ENCODE measurements at regions not wholly inside any gene's neighbourhood (a gene's known extent, or its start where the extent isn't known, plus 50 kb on each side); places are given as distances from the start of the nearest gene placed in this dataset.

DNA sequence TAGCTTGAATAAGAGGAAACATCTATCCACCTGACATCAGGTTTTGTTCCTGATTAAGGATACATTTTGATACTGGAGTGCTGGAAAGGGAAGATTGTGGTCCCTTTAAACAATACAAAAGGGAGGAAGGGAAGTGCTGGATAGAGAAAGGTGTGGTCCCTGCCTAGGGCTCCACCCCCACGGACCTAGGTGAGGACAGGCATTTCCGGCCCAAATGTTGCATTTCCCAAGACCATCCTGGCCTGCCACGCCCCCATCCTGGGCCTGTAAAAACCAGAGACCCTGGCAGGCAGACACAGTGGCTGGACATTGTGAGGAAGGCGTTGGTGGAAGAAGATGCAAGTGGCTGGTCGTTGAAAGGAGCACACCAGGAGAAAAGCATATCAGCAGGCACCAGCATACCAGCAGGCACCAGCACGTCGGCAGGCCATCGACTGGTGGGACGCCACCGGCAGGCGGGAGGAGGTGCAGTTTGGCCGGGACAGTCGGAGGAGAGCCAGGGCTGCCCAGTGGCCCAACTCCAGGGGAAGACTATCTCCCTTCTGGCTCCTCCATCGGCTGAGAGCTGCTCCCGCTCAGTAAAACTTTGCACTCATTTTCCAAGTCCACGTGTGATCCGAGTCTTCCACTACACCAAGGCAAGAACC, 53.2 kb upstream of the AMN1 start:
- Histone ChIP-seq H3K27me3 (ENCODE audit: control insufficient read depth, insufficient read depth, low read length) (no peaks in the 10 kb centered on the region), H3K9me3 (ENCODE audit: control insufficient read depth, insufficient read depth, low read length) (peaks cover 6% of the 10 kb centered on the region), H3K27ac (ENCODE audit: low read length) (no peak overlapping the region), H3K4me1 (ENCODE audit: control insufficient read depth, insufficient read depth, low read length) (no peaks in the 10 kb centered on the region), H3K36me3 (ENCODE audit: control insufficient read depth, insufficient read depth, low read length) (no peaks in the 10 kb centered on the region), H3K4me3 (ENCODE audit: low read length) (no peak overlapping the region)
- TF ChIP-seq, protein P1, sequence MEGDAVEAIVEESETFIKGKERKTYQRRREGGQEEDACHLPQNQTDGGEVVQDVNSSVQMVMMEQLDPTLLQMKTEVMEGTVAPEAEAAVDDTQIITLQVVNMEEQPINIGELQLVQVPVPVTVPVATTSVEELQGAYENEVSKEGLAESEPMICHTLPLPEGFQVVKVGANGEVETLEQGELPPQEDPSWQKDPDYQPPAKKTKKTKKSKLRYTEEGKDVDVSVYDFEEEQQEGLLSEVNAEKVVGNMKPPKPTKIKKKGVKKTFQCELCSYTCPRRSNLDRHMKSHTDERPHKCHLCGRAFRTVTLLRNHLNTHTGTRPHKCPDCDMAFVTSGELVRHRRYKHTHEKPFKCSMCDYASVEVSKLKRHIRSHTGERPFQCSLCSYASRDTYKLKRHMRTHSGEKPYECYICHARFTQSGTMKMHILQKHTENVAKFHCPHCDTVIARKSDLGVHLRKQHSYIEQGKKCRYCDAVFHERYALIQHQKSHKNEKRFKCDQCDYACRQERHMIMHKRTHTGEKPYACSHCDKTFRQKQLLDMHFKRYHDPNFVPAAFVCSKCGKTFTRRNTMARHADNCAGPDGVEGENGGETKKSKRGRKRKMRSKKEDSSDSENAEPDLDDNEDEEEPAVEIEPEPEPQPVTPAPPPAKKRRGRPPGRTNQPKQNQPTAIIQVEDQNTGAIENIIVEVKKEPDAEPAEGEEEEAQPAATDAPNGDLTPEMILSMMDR (IDR thresholded peaks at IDR 0.05): no peak
- ATAC-seq (no peak), DNase-seq (no peak)
- Mint-ChIP-seq H3K27ac (no peak overlapping the region), H3K9me3 (peaks cover 4% of the 10 kb centered on the region in 2 donors), H3K27me3 (ENCODE audit: low read depth in 2 of 2) (no peaks in the 10 kb centered on the region), H3K4me3 (no peak overlapping the region), H3K36me3 (peaks cover 9% of the 10 kb centered on the region), H3K4me1 (no peaks in the 10 kb centered on the region)
- 95% methylated on average over 17 of the region's 17 CpGs for WGBS (ENCODE audit: insufficient coverage)
- intact Hi-C loops (cut with micrococcal nuclease): no loop called here

- no peak for ATAC-seq
- Mint-ChIP-seq H3K27me3 (ENCODE audit: low read depth in 2 of 2) (no peaks in the 10 kb centered on the region), H3K36me3 (peaks cover 9% of the 10 kb centered on the region), H3K9me3 (peaks cover 4% of the 10 kb centered on the region in 2 donors), H3K27ac (no peak overlapping the region), H3K4me3 (no peak overlapping the region), H3K4me1 (no peaks in the 10 kb centered on the region)
- no peaks in the 10 kb centered on the region for H3K4me1 ChIP-seq (ENCODE audit: control insufficient read depth, insufficient read depth, low read length)
- H3K36me3 ChIP-seq (ENCODE audit: control insufficient read depth, insufficient read depth, low read length): no peaks in the 10 kb centered on the region
- no peaks in the 10 kb centered on the region for H3K27me3 ChIP-seq (ENCODE audit: control insufficient read depth, insufficient read depth, low read length)
- 50% methylated on average over 2 of the region's 5 CpGs for WGBS (ENCODE audit: insufficient coverage)
- DNase-seq: no peak
- no peak overlapping the region for H3K27ac ChIP-seq (ENCODE audit: low read length)
- intact Hi-C loops (cut with micrococcal nuclease): no loop called here
- H3K9me3 ChIP-seq (ENCODE audit: control insufficient read depth, insufficient read depth, low read length): peaks cover 6% of the 10 kb centered on the region
- TF ChIP-seq, protein P1 (IDR thresholded peaks at IDR 0.05): no peak
- H3K4me3 ChIP-seq (ENCODE audit: low read length): no peak overlapping the region
These were observed 51.3 kb upstream of the AMN1 start for GRCh38 chr12:31780096-31780495.

- Histone ChIP-seq H3K27me3 (ENCODE audit: control insufficient read depth, insufficient read depth, low read length) (no peaks in the 10 kb centered on the region), H3K4me1 (ENCODE audit: control insufficient read depth, insufficient read depth, low read length) (peaks cover 5% of the 10 kb centered on the region), H3K36me3 (ENCODE audit: control insufficient read depth, insufficient read depth, low read length) (no peaks in the 10 kb centered on the region), H3K27ac (ENCODE audit: low read length) (no peak overlapping the region), H3K4me3 (ENCODE audit: low read length) (no peak overlapping the region), H3K9me3 (ENCODE audit: control insufficient read depth, insufficient read depth, low read length) (no peaks in the 10 kb centered on the region)
- intact Hi-C loops (cut with micrococcal nuclease): no loop called here
- Mint-ChIP-seq H3K4me1 (peaks cover 0 to 8% of the 10 kb centered on the region in 2 donors), H3K36me3 (peaks cover 3% of the 10 kb centered on the region), H3K27me3 (ENCODE audit: low read depth in 2 of 2) (no peaks in the 10 kb centered on the region), H3K4me3 (no peak overlapping the region), H3K27ac (no peak overlapping the region), H3K9me3 (peaks cover 1 to 2% of the 10 kb centered on the region in 2 donors)
- ATAC-seq: no peak
- TF ChIP-seq, protein P1 (IDR thresholded peaks at IDR 0.05): no peak
- 70% methylated on average over 5 of the region's 5 CpGs for WGBS (ENCODE audit: insufficient coverage)
- no peak for DNase-seq
These were observed 49.9 kb upstream of the AMN1 start for GRCh38 chr12:31778687-31779086.

Measured in natural killer cell (primary cell).